ENCODE measurements at regions not wholly inside any gene's neighbourhood (a gene's known extent, or its start where the extent isn't known, plus 50 kb on each side); places are given as distances from the start of the nearest gene placed in this dataset.

GRCh38 chr18:34977838-34978532 is 63.2 kb upstream of the MAPRE2 start:
- Histone ChIP-seq H2BK120ac (ENCODE audit: low read depth, low read length) (no peak overlapping the region), H3K14ac (ENCODE audit: low read length) (no peak overlapping the region), H3K18ac (ENCODE audit: low read length) (no peak overlapping the region), H3K36me3 (replicated peaks in 1 of 2; ENCODE audit: control insufficient read depth in 2 of 2, insufficient read depth in 2 of 2, low read length in 2 of 2) (no peaks in the 10 kb centered on the region), H2BK15ac (ENCODE audit: low read length) (no peak overlapping the region), H3K27ac (replicated peaks; ENCODE audit: low read length) (no peak overlapping the region), H4K8ac (ENCODE audit: low read depth, low read length) (no peak overlapping the region), H4K91ac (ENCODE audit: low read depth, low read length, poor library complexity) (no peak overlapping the region), H3K9me3 (replicated peaks in 1 of 2; ENCODE audit: control insufficient read depth in 2 of 2, insufficient read depth in 1 of 2, low read depth in 1 of 2, low read length in 2 of 2) (no peaks in the 10 kb centered on the region), H3K4me2 (ENCODE audit: insufficient read depth, low read length, poor library complexity, severe bottlenecking) (peak overlapping the region; percentile 99), H3K4me3 (ENCODE audit: low read length in 2 of 2) (peak overlapping the region; percentile 61 to 90), H2AFZ (ENCODE audit: low read length) (peak overlapping the region; percentile 98), H3K4ac (ENCODE audit: low read length) (no peak overlapping the region), H3K9ac (ENCODE audit: low read depth, low read length, poor library complexity) (no peak overlapping the region), H3K4me1 (ENCODE audit: control insufficient read depth in 2 of 2, insufficient read depth in 1 of 2, low read depth in 1 of 2, low read length in 2 of 2) (peaks cover 2 to 12% of the 10 kb centered on the region in 2 donors), H3K23ac (ENCODE audit: low read depth, low read length, poor library complexity) (peak overlapping the region; percentile 22), H2BK12ac (ENCODE audit: low read length) (no peak overlapping the region), H3K79me1 (ENCODE audit: low read depth, low read length) (no peaks in the 10 kb centered on the region), H3K27me3 (ENCODE audit: control insufficient read depth in 3 of 3, insufficient read depth in 3 of 3, low read depth in 1 of 3, low read length in 3 of 3) (peaks cover 13 to 39% (median 28%) of the 10 kb centered on the region in 3 experiments), H2BK5ac (ENCODE audit: low read length) (peak overlapping the region; percentile 3), H2AK5ac (ENCODE audit: low read depth, low read length) (no peak overlapping the region)
- DNase-seq (ENCODE audit: low spot score), result no peak
- no CpG with 5 or more reads among the region's 35 CpGs for WGBS, 2 donors (ENCODE audit: extremely low coverage in 2 of 2, insufficient read length in 2 of 2, insufficient replicate concordance in 1 of 2)

- Histone ChIP-seq H3K23ac (ENCODE audit: low read depth, low read length, poor library complexity) (no peak overlapping the region), H2BK15ac (ENCODE audit: low read length) (no peak overlapping the region), H3K27me3 (ENCODE audit: control insufficient read depth in 3 of 3, insufficient read depth in 3 of 3, low read depth in 1 of 3, low read length in 3 of 3) (peaks cover 13 to 39% (median 28%) of the 10 kb centered on the region in 3 experiments), H3K4me3 (ENCODE audit: low read length in 2 of 2) (peak overlapping the region; percentile 61 to 90), H4K91ac (ENCODE audit: low read depth, low read length, poor library complexity) (no peak overlapping the region), H3K4ac (ENCODE audit: low read length) (no peak overlapping the region), H3K4me2 (ENCODE audit: insufficient read depth, low read length, poor library complexity, severe bottlenecking) (peak overlapping the region; percentile 99), H3K9ac (ENCODE audit: low read depth, low read length, poor library complexity) (no peak overlapping the region), H4K8ac (ENCODE audit: low read depth, low read length) (no peak overlapping the region), H3K18ac (ENCODE audit: low read length) (no peak overlapping the region), H3K36me3 (replicated peaks in 1 of 2; ENCODE audit: control insufficient read depth in 2 of 2, insufficient read depth in 2 of 2, low read length in 2 of 2) (no peaks in the 10 kb centered on the region), H2BK120ac (ENCODE audit: low read depth, low read length) (no peak overlapping the region), H2AK5ac (ENCODE audit: low read depth, low read length) (no peak overlapping the region), H3K9me3 (replicated peaks in 1 of 2; ENCODE audit: control insufficient read depth in 2 of 2, insufficient read depth in 1 of 2, low read depth in 1 of 2, low read length in 2 of 2) (no peaks in the 10 kb centered on the region), H2BK5ac (ENCODE audit: low read length) (no peak overlapping the region), H3K79me1 (ENCODE audit: low read depth, low read length) (no peaks in the 10 kb centered on the region), H3K27ac (replicated peaks; ENCODE audit: low read length) (no peak overlapping the region), H2BK12ac (ENCODE audit: low read length) (no peak overlapping the region), H2AFZ (ENCODE audit: low read length) (peak overlapping the region; percentile 98), H3K4me1 (ENCODE audit: control insufficient read depth in 2 of 2, insufficient read depth in 1 of 2, low read depth in 1 of 2, low read length in 2 of 2) (peaks cover 2 to 12% of the 10 kb centered on the region in 2 donors), H3K14ac (ENCODE audit: low read length) (no peak overlapping the region)
- no CpG with 5 or more reads among the region's 5 CpGs for WGBS, 2 donors (ENCODE audit: extremely low coverage in 2 of 2, insufficient read length in 2 of 2, insufficient replicate concordance in 1 of 2)
- DNase-seq (ENCODE audit: low spot score), result no peak
These were observed 62.7 kb upstream of the MAPRE2 start for GRCh38 chr18:34978533-34978893.

GRCh38 chr18:34978953-34979608 is 62.1 kb upstream of the MAPRE2 start:
- H3K23ac ChIP-seq (ENCODE audit: low read depth, low read length, poor library complexity), result no peak overlapping the region
- H3K27me3 ChIP-seq (ENCODE audit: control insufficient read depth in 3 of 3, insufficient read depth in 3 of 3, low read depth in 1 of 3, low read length in 3 of 3), result peaks cover 13 to 39% (median 25%) of the 10 kb centered on the region in 3 experiments

DNA sequence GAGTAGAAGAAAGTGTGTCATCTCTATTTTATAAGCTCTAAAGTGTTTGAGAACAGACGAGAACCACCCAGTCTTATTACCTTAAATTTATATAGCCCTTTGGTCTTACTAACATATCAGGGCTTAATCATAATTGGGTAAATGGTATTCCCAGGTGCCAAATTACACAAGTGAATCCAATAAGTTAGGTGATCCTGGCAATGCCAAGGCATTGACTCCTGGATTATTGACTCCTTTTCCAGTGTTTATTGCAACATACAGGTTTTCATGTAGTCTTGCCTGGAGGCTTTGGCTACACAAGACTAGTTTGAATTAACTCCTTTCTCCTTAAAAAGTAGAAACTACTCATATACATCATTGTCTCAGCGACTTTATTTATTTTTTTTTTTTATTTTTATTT is 59.7 kb upstream of the MAPRE2 start:
- H3K14ac ChIP-seq (ENCODE audit: low read length), result no peak overlapping the region
- H3K4ac ChIP-seq (ENCODE audit: low read length), result no peak overlapping the region
- H4K8ac ChIP-seq (ENCODE audit: low read depth, low read length), result no peak overlapping the region
- no peaks in the 10 kb centered on the region for H3K9me3 ChIP-seq (replicated peaks in 1 of 2; ENCODE audit: control insufficient read depth in 2 of 2, insufficient read depth in 1 of 2, low read depth in 1 of 2, low read length in 2 of 2)
- no peak overlapping the region for H2BK12ac ChIP-seq (ENCODE audit: low read length)
- WGBS, 2 donors (ENCODE audit: extremely low coverage in 2 of 2, insufficient read length in 2 of 2, insufficient replicate concordance in 1 of 2), result no CpG with 5 or more reads among the region's 2 CpGs
- no peak overlapping the region for H2BK5ac ChIP-seq (ENCODE audit: low read length)
- no peak overlapping the region for H4K91ac ChIP-seq (ENCODE audit: low read depth, low read length, poor library complexity)
- H3K18ac ChIP-seq (ENCODE audit: low read length), result no peak overlapping the region
- H3K9ac ChIP-seq (ENCODE audit: low read depth, low read length, poor library complexity), result no peak overlapping the region
- no peak overlapping the region for H3K23ac ChIP-seq (ENCODE audit: low read depth, low read length, poor library complexity)
- H2AK5ac ChIP-seq (ENCODE audit: low read depth, low read length), result no peak overlapping the region
- no peak overlapping the region for H3K27ac ChIP-seq (replicated peaks; ENCODE audit: low read length)
- no peak overlapping the region for H2AFZ ChIP-seq (ENCODE audit: low read length)
- H3K4me1 ChIP-seq (ENCODE audit: control insufficient read depth in 2 of 2, insufficient read depth in 1 of 2, low read depth in 1 of 2, low read length in 2 of 2), result peaks cover 2 to 10% of the 10 kb centered on the region in 2 donors
- no peak overlapping the region for H2BK15ac ChIP-seq (ENCODE audit: low read length)
- no peak overlapping the region for H2BK120ac ChIP-seq (ENCODE audit: low read depth, low read length)
- no peaks in the 10 kb centered on the region for H3K79me1 ChIP-seq (ENCODE audit: low read depth, low read length)
- H3K36me3 ChIP-seq (replicated peaks in 1 of 2; ENCODE audit: control insufficient read depth in 2 of 2, insufficient read depth in 2 of 2, low read length in 2 of 2), result no peaks in the 10 kb centered on the region
- no peak overlapping the region for H3K4me3 ChIP-seq (ENCODE audit: low read length in 2 of 2)
- DNase-seq (ENCODE audit: low spot score), result no peak
- H3K4me2 ChIP-seq (ENCODE audit: insufficient read depth, low read length, poor library complexity, severe bottlenecking), result no peak overlapping the region
- H3K27me3 ChIP-seq (ENCODE audit: control insufficient read depth in 3 of 3, insufficient read depth in 3 of 3, low read depth in 1 of 3, low read length in 3 of 3), result peaks cover 2 to 27% (median 10%) of the 10 kb centered on the region in 3 experiments

More at GRCh38 chr18:34978953-34979608, 62.1 kb upstream of the MAPRE2 start:
- no peaks in the 10 kb centered on the region for H3K9me3 ChIP-seq (replicated peaks in 1 of 2; ENCODE audit: control insufficient read depth in 2 of 2, insufficient read depth in 1 of 2, low read depth in 1 of 2, low read length in 2 of 2)
- peak overlapping the region in 1 of 2 donors; percentile 61 for H3K4me3 ChIP-seq (ENCODE audit: low read length in 2 of 2)
- no peak overlapping the region for H2BK120ac ChIP-seq (ENCODE audit: low read depth, low read length)
- H2AFZ ChIP-seq (ENCODE audit: low read length), result peak overlapping the region; percentile 98
- H3K18ac ChIP-seq (ENCODE audit: low read length), result no peak overlapping the region
- peak overlapping the region; percentile 99 for H3K4me2 ChIP-seq (ENCODE audit: insufficient read depth, low read length, poor library complexity, severe bottlenecking)
- H2BK12ac ChIP-seq (ENCODE audit: low read length), result no peak overlapping the region
- H3K4ac ChIP-seq (ENCODE audit: low read length), result no peak overlapping the region
- no peak overlapping the region for H4K8ac ChIP-seq (ENCODE audit: low read depth, low read length)
- DNase-seq (ENCODE audit: low spot score), result no peak
- WGBS, 2 donors (ENCODE audit: extremely low coverage in 2 of 2, insufficient read length in 2 of 2, insufficient replicate concordance in 1 of 2), result no CpG with 5 or more reads among the region's 9 CpGs
- H2BK5ac ChIP-seq (ENCODE audit: low read length), result no peak overlapping the region
- H4K91ac ChIP-seq (ENCODE audit: low read depth, low read length, poor library complexity), result no peak overlapping the region
- H3K14ac ChIP-seq (ENCODE audit: low read length), result no peak overlapping the region
- H2AK5ac ChIP-seq (ENCODE audit: low read depth, low read length), result no peak overlapping the region
- no peak overlapping the region for H3K9ac ChIP-seq (ENCODE audit: low read depth, low read length, poor library complexity)
- no peaks in the 10 kb centered on the region for H3K36me3 ChIP-seq (replicated peaks in 1 of 2; ENCODE audit: control insufficient read depth in 2 of 2, insufficient read depth in 2 of 2, low read length in 2 of 2)
- H2BK15ac ChIP-seq (ENCODE audit: low read length), result no peak overlapping the region
- no peak overlapping the region for H3K27ac ChIP-seq (replicated peaks; ENCODE audit: low read length)
- no peaks in the 10 kb centered on the region for H3K79me1 ChIP-seq (ENCODE audit: low read depth, low read length)
- peaks cover 2 to 12% of the 10 kb centered on the region in 2 donors for H3K4me1 ChIP-seq (ENCODE audit: control insufficient read depth in 2 of 2, insufficient read depth in 1 of 2, low read depth in 1 of 2, low read length in 2 of 2)
